ENCODE measurements at regions not wholly inside any gene's neighbourhood (a gene's known extent, or its start where the extent isn't known, plus 50 kb on each side); places are given as distances from the start of the nearest gene placed in this dataset.

GRCh38 chr7:98520356-98520951 lies 96.6 kb upstream of the NPTX2 start:
- no peak overlapping the region for H3K4me3 ChIP-seq (ENCODE audit: control insufficient read depth, low read depth, low read length)
- no peak for DNase-seq (ENCODE audit: low read depth)
- no peak for TF ChIP-seq CTCF (conservative IDR thresholded peaks at IDR 0.05; ENCODE audit: control insufficient read depth, insufficient read depth, low read depth, low read length)

- DNase-seq (ENCODE audit: low read depth) = no peak
- H3K4me3 ChIP-seq (ENCODE audit: control insufficient read depth, low read depth, low read length) = no peak overlapping the region
- TF ChIP-seq CTCF (conservative IDR thresholded peaks at IDR 0.05; ENCODE audit: control insufficient read depth, insufficient read depth, low read depth, low read length) = no peak
Measured at GRCh38 chr7:98518159-98518947, 98.7 kb upstream of the NPTX2 start.

GRCh38 chr7:98515201-98515600 lies 101.9 kb upstream of the NPTX2 start:
- TF ChIP-seq CTCF (conservative IDR thresholded peaks at IDR 0.05; ENCODE audit: control insufficient read depth, insufficient read depth, low read depth, low read length) = no peak
- DNase-seq (ENCODE audit: low read depth) = no peak
- H3K4me3 ChIP-seq (ENCODE audit: control insufficient read depth, low read depth, low read length) = no peak overlapping the region

- TF ChIP-seq CTCF (conservative IDR thresholded peaks at IDR 0.05; ENCODE audit: control insufficient read depth, insufficient read depth, low read depth, low read length) = no peak
- DNase-seq (ENCODE audit: low read depth) = no peak
- no peak overlapping the region for H3K4me3 ChIP-seq (ENCODE audit: control insufficient read depth, low read depth, low read length)
Measured at GRCh38 chr7:98514211-98515031, 102.7 kb upstream of the NPTX2 start.

GRCh38 chr7:98511175-98511574 lies 105.9 kb upstream of the NPTX2 start:
- TF ChIP-seq CTCF (conservative IDR thresholded peaks at IDR 0.05; ENCODE audit: control insufficient read depth, insufficient read depth, low read depth, low read length) = no peak
- no peak overlapping the region for H3K4me3 ChIP-seq (ENCODE audit: control insufficient read depth, low read depth, low read length)

GRCh38 chr7:98509836-98510235 lies 107.2 kb upstream of the NPTX2 start:
- TF ChIP-seq CTCF (conservative IDR thresholded peaks at IDR 0.05; ENCODE audit: control insufficient read depth, insufficient read depth, low read depth, low read length) = no peak
- H3K4me3 ChIP-seq (ENCODE audit: control insufficient read depth, low read depth, low read length) = no peak overlapping the region
- DNase-seq (ENCODE audit: low read depth) = no peak

More at GRCh38 chr7:98511175-98511574, 105.9 kb upstream of the NPTX2 start:
- DNase-seq (ENCODE audit: low read depth) = no peak
